ENCODE measurements at regions not wholly inside any gene's neighbourhood (a gene's known extent, or its start where the extent isn't known, plus 50 kb on each side); places are given as distances from the start of the nearest gene placed in this dataset.
"Not testable (repeated sequence)": the region's sequence is repeated elsewhere in the genome, so short reads cannot be mapped to it uniquely, and the experiment has no call there.

DNA sequence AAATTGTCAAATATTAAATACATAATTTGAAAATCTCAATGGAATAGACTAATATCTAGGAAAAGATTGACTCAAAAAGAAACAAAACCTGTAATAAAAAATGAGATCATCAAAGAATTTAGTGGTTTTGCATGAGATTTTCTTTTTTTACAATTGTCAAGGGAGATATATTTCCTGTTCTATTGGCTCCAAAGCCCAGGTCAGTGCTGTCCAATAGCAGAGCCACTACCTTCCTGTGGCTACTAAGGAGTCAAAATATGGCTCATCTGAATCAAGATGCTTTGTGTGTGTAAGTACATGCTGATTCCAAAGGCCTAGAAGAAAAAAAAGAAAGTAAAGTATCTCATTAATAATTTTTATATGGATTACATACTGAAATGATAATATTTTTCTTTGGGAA is 191.9 kb downstream of the C7orf25 start:
- no peak for DNase-seq

DNA sequence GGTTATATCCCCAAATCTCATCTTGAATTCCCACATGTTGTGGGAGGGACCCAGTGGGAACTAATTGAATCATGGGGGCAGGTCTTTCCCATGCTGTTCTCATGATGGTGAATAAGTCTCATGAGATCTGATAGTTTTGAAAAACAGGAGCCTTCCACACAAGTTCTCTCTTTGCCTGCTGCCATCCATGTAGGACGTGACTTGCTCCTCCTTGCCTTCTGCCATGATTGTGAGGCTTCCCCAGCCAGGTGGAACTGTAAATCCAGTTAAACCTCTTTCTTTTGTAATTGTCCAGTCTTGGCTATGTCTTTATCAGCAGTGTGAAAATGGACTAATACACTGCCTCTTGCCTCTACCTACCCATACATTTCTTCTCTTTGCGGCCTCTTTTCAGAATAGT is 193.4 kb downstream of the C7orf25 start:
- DNase-seq: not testable (repeated sequence)

DNA sequence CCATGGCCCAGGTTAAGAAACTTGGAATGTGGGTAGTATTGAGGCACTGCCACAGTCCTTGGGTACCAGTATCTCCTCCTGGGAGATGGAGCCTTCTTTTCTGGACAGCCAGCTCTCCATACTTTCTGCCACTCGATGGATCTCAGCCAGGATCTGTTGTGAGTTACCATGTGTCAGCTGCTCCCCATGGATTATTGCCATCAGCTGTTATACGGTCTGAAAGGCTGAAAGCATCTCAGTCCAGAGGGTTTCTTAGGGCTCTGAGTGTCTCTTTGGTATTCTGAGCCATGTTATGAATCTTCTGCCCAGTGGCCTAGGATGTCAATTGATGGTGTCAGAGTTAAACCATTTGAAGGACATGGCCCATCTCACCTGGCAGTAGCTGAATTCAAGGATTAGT is 197.5 kb downstream of the C7orf25 start:
- DNase-seq: no peak

DNA sequence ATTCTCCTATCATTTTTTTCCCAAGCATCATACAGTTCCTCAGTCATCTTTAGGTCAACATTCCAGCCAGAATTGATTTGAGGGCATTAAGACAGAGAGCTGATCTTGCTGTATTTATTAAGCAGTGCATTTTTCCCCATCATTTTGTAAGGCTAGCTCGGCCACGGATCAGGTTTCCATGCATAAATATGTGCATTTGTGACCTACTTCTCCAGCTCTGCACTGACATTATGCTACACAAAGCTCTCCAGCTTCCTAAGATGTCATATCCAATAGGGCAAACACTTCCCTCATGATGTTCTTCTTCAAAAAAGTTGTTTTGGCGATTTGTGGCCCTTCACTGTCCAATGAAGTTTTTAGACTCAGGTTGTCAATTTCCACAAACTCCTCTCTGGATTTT is 202.6 kb downstream of the C7orf25 start:
- DNase-seq: no peak

DNA sequence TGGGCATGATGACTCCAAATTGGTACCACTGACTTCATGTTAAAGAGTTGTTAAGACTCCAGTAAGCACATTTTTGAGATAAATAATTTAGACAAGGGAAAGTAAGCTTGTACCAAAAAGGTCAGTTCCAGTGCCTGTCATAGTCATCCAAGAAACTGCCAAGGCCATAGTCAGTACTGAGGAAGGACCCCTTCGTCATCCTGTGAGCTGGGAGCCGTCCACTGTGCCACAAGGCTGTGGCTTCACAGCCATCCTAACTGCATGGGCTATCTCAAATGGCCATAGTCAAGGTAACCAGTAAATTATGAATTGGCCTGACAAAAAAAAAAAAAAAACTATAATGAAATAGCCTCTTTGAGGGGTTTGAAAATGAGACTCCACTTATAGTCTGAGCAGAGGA is 207.2 kb downstream of the C7orf25 start:
- DNase-seq: no peak

DNA sequence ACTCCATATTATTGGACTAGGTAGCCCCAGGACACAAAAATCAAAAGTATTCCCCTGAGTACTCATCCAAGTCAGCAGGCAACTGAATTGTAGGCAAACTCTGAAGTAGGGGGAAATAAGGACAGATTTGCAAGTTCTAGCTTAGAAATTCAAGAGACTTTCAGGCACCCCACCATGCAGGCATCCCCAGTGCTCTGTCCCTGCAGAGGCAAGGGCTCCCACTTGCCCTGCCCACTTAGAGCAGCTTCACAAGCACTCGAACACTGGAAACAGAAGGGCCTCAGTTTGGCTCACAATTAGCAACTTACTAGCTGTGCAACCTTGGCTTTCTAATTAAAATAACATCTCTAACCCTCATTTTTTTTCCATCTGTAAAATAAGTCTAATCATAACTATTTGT is 209.2 kb downstream of the C7orf25 start:
- no peak for DNase-seq

DNA sequence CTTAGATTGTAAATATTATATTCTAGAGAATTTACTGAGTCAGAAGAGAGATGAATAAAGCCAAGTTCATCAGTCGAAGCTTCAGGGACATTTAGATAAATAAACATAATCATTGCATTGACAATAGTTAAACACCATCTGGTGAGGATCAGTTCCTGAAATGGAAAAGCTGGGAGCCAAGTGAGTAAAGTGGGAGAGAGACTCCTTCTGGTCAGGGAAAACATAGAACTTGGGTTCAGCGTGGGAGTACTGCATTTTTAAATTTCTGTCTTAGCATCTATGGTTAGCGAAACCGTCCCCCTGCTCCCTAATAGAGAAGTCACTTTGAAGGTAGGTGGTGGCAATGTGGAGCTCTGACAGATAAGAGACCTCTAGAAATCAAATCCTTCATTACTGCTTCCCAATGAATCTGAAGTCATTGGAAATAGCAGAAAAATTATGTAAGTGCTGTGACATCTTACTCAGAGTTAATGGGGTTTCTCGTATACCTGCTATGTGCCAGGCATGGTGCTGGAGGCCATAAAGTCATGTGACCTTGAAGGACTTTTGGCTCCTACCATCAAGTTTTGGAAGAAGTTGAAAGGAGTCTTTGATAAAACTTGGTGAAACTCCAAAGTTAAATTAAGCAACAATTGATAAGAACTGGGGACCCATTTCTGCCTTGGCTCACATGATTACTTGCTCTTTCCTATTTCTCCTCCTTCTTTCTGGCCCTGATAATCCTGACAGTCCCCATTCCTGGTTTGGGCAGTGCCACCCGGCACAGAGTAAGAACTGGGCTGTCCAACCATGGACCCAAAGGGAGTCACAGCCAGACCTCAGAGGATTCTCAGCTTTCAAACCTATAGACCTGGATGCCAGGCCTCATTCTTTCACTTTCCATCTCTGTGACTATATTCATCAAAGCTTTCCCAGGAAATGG is 211.2 kb downstream of the C7orf25 start:
- DNase-seq: no peak

DNA sequence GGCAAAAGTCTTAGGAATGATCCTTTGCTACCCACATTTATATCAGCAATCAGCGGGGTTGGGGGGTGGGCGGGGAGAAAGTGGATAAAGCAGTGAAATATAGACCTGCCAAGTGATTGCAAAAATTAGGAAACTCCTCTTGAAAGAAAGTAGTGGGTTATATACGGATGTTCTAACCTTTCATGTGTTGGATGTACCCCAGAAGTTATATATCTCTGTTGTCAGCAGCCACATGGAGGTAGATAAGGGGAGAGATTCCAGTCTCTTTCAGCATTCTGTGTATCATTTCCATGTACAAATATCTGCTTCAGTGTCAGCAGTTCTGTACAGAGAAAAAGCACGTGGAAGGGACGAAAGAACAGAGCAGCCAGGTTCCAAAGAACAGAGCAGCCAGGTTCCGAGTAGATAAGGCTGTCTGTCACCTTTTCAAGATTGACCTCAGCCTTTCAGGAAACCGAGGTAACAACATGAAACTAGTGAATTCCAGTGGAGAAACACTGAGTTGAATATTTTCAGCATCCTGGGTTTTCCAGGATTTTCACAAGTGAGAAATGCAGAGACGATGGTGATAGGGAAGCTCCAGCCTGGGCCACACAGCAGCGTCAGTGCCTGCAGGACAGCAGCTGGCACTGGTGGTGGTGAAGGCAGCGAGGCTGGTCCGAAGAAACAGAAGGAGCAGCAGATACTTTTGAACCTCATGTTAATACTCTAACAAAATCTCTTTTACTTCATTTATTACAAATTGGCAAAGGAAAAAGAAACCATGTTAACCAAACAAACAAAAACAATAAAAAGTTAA is 212.3 kb downstream of the C7orf25 start:
- no peak for DNase-seq

DNA sequence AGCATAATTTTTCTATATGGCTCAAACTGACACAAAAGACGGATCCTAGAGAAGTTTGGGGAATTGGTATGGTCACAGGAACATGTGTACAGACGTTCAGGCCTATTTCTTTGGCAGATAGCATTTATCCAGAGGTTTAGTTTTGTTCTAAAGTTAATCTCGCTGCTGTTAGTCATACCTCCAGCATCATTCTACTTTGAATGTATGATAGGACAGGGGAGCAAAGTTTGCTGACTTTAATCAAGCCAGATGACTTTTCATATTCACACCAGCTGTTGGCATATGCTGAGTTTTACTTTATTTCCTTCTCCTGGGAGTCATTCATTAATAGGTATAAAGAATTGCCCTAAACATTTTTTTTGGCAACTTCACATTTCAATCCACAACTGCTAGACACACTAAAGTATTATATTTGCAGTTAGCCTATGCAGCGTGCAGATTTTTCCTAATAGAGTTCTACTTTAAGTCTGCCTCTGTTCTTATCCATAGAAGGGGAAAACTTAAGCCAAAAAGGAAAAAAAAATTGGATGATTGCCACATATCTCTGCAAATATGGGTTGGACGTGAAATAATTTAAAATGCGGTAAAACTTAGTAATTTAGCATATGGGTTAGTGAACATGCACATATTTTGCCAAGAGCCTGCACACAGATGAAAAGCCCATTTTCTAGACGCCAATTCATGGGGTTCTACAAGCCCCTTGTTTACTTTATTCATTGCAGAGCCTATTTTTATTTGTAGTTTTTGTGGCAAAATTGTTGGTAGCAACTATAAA is 213.1 kb downstream of the C7orf25 start:
- no peak for DNase-seq

DNA sequence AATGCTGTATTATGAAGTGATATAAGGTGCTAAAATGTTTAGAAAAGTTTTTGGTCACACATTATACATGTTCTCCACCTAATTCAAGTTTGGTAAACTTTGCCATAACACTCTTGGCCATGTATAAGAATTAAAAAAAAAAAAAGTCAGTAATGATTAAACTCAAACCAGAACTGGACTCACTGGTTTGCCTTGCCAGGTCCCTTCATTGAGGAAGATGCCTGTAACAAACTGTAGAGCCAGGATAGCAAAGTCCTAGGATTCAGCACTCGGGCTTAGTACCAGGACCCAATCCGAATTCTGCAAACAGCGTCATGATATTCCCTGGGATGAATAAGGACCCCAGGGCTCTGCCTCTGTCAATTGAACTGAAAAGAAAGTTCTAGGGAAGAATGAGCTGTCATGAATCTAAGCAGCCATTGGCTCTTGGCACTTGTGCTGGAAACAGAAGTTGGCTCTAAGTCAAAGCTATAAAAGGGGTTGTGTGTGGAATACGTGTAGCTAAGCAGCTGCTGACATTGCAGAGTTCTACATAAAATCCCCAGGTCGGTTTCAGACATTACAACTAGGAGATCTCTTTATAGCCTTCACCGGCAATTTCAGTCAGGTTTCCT is 216.9 kb downstream of the C7orf25 start:
- DNase-seq: no peak

DNA sequence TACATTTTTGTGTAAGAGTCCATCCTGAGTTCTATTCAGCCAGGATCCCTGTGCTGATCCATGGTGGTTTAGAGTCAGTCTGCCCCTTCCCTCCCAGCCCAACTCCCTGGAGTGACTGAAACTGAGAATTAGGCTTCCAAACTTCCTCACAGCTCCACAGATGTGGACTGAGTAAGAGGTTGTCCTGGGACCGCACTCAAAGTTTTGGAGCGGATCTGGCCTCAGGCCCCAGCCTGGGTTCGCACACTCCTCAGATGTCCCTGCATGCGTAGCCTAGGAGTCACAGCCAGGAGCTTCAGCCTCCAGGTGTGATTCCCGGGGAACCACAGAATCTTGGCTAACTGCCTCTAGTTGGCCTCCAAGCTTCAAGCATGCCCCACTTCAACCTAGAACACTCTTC is 218.1 kb downstream of the C7orf25 start:
- DNase-seq: no peak

DNA sequence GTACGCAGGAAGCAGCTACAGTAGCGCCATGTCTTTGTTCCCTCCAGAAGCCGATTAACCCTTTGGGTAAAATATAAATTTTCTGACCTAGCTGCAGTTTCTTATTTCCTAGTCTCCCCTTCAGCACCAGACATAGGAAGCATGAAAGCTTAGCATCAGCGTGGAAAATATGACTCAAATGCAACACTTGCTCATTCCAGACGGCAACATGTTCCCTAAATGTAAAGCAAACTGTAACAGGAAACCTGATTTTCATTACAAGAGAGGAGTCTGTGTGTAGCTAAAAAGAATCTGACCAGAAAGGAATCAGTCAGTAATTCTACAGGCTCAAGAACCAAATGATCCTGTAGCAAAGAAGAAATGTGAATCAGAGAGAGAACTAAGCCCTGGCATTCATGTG is 219.2 kb downstream of the C7orf25 start:
- no peak for DNase-seq

DNA sequence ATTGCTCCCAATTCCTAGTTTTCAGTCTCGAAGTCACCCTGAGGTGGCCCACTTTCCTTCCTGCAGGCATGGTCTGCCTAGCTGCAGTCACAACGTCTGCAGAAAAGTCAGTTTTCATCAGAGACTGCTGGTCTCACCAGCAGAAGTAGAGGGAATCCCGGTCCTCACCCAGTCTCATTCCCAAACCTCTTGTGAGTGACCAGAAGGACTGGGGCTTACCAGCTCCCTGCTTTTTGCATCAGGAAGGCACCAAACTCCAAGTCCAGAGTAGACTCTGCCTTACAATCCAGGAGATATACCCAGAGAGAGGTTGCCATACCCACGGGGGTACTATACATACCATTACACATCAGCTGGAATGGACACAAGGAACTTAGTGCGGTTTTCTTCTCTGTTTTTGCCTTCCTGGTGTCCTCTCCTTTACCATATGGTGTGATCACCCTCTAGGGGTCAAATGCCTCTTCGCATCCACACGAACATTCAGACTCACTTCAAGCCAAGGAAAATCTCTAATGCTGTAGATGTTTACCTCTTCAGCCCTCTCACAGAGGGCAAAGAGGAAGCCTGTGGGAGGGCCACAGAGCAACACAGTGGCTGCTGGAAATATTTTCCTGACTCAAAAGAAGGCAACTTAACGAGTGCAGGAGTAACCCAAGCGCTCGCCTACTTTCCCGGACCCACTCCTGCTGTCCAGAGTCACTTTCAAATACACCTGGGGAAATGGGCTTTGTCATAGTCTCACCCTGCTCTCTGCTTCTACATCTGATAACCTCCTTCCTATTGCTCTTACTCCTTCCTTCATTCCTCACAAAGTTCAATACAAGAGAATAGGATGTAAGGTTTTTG is 220.9 kb downstream of the C7orf25 start:
- DNase-seq: no peak

DNA sequence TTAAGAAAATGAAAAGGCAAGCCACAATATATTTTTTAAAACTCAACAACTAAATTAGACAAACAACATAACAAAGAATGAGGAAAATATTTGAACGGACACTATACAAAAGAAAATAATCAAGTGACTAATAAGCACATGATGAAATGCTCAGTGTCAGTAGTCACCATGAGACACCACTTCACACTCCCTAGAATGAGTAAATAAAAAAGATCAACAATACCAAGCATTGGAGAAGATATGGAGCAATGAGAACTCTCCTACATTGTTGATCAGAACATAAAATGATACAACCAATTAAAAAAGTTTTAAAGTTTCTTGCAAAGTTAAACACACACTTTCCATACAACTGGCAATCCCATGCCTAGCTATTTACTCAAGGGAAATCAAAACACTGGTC is 222.2 kb downstream of the C7orf25 start:
- no peak for DNase-seq

DNA sequence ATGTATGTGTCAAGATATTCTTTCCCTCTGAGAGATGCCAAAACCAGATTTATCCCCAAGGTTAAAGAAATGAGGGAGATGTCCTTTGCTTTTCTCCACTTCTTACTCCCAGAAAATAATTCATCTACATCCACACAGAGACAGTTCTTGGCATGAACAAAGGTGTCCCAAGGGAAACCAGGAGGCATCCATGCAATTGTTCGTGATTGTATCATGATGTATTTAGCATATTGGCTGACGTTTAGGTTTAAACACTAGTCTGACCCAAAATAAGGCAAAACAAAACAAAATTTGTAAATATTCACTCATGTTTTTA is 223.9 kb downstream of the C7orf25 start:
- DNase-seq: no peak

DNA sequence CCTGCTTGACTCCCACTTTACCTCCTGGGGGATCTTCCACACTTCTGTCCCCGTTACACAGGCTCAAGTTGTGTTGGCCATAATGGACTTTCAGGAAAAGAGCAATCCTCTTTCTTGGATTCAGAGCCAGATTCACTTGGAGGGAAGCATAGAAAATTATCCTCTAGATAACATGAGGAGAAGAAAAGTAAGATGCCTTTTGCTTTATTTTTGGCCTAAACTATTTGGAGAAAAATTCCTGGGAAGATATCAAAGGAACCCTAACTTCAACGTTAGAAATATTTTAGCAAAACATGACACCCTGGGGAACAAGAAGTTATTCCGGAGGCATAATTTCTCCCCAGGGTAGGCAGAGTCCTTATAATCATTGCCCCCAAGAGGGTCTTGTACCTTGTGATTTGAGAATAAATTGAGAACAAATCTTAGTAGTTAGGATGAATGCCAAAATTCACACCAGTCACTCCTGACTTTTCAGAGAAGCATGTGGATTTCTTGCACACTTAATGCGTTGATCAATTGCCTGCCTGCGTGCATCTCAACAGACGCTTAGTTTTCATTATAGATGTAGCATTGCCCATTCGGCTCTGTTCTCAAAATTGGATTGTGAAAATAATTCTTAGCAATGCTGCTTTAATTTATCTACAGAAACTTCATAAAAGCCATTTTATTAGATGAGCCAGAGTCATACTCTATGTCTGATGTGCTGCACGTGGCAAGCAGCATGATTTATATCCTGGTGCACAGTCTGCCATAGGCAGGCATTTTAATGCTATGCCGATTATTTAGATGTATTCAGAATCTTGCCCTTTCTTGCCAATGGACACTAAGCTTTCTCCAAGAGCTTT is 224.4 kb downstream of the C7orf25 start:
- DNase-seq: no peak

DNA sequence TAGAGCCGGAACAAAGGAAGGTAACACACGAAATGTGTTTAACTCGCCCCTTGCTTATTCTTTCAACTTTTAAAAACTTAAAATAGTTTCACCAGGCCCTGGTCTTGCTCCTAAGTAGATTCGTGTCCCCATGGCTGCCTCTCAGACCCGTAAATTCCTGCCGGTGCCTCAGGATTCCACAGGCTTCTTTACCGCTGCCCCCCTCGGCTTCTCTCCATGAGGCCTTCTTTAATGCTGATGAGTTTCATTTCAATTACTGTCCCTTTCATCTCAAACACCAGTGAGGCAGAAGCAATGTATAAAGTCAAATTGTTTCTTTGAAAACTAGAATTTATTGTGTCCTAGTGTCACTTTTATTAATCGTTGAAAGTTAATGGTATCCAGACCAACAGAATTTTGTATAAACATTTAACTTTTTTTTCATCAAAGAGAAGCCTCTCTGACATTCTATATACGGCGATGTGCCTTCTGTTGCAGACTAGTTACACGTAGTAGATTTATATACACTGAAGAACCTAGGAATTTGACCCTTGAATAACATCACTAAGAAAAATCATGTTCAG is 225.2 kb downstream of the C7orf25 start:
- no peak for DNase-seq

DNA sequence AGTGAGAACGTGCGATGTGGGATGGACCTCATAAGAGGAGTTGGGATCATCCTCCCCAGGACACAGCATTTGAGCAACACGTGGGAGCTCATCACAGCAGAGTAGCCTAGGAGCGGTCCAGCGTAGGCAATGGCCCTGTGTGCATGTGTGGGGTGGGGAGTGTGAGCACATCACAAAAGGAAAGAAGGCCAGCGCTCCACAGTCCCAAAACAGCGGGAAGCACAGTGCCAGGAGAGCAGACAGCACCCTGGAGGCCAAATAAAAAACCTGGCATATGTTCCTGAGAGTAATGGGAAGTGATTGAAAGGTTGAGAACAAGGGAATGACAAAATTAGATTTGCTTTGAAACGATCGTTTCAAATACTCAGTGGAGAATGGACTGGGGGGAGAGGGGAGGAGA is 226.0 kb downstream of the C7orf25 start:
- no peak for DNase-seq

DNA sequence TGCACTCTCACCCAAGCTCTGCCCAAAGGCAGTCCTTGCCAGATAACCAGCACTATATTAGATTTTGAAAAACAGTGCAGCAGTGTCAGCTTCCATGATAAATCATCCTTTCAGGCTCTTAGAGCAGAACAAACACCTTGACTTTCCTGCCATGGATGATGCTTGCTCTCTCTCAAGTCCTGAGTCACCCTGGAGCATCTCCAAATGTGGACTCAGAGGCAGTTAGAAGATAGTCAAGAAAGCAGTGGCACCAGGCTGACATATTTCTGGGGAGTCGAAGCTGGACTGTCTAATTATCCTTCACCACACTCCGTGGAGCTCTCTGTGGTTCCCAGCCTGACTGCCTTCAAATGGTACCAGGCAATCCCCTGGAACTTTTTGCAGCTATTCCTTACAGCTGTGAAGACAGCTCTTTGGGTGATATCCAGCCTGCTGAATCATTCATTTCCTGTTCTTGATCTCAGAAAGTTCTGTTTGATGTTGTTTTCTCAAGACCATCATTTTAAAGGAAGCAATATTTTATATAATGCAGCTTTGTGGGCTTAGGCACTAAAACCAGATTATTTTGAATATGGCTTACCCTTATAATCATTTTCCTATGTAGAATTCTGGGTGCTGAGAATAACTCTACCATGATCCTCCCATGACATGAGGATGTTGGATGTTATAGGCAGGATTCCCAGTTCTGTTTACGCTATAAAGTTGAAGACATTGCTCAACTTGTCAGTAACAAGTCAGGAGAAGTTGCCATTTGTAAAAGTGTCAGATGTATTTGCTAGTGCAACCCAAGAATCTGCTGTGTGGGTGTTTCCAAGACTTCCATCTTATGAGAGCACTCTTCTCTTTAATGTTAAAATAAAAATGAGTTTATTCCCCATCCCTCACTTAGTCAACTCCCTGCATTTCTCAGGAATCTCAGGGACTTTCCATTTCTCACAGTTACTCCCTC is 233.8 kb downstream of the C7orf25 start:
- no peak for DNase-seq

DNA sequence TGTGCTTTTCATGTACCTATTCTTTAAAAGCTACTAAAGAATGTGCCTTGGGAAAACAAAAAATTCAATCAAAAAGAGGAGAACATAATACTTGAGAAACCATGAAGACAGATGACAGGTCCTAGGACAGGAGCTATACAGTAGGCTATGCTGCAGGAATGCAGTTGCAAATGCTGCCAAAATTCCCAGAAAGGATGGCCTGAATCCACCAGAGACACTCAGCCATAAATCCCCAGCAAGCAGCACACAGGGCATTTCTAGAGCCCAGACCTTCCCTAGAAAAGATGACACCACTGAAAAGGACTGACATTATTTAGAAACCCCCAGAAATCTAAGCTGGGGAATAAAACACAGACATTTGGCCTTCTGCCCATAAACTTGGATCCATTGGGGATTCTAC is 237.3 kb downstream of the C7orf25 start:
- no peak for DNase-seq
